Right cardiac atrium (tissue), 5 donors: ENCODE measurements at regions not wholly inside any gene's neighbourhood (a gene's known extent, or its start where the extent isn't known, plus 50 kb on each side); places are given as distances from the start of the nearest gene placed in this dataset.

Source experiments
- ATAC-seq, 2 donors: fragments of 200-7000 bp; cut with Tn5 transposase; one replicate each; pipeline versions ENCODE4 v1.8.0 to v1.9.1; 2020; ENCODE audit warnings: moderate library complexity in 2 of 2, mild to moderate bottlenecking in 1 of 2
- DNase-seq, 3 donors: peaks; one replicate each; pipeline ENCODE4 v3.0.0-alpha.2; 2020
- H3K27ac ChIP-seq: one replicate; pipeline ENCODE4 v1.5.1; 2013; ENCODE audit warnings: mild to moderate bottlenecking, low read length, control low read depth, moderate library complexity
- H3K27me3 ChIP-seq: one replicate; pipeline ENCODE4 v1.6.1; 2013; ENCODE audit not compliant: control insufficient read depth, insufficient read depth
- H3K4me1 ChIP-seq: one replicate; pipeline ENCODE4 v1.6.1; 2013; ENCODE audit warnings: low read length; ENCODE audit not compliant: control insufficient read depth, insufficient read depth
- H3K4me3 ChIP-seq: one replicate; pipeline ENCODE4 v1.5.1; 2013; ENCODE audit warnings: low read length, control low read depth
- H3K9me3 ChIP-seq: one replicate; pipeline ENCODE4 v1.6.1; 2013; ENCODE audit warnings: low read length; ENCODE audit not compliant: control insufficient read depth
- WGBS: extraction: QIAGEN DNeasy Blood & Tissue Kit; methylation state at CpG from one replicate; pipeline ENCODE4 v1.1.7; 2013; 5-methylcytosine and 5-hydroxymethylcytosine counted together
- intact Hi-C, 4 donors: fragments of 100-400 bp; cut with DNase I; formaldehyde crosslinking; loops; one replicate each; pipeline versions ENCODE4 v1.11.0 to v1.14.0; 2022 to 2023
- donor health status: healthy with polysubstance abuse.
- donor health status: DM: no; HTN: yes; CAD: no.
- donor health status: DM: no; HTN: no; CAD: no.
- donor health status: DM: no; HTN: yes; CAD: no; lungs with severe emphysema.
- donor health status: DM: yes; HTN: yes; CAD: no.

DNA sequence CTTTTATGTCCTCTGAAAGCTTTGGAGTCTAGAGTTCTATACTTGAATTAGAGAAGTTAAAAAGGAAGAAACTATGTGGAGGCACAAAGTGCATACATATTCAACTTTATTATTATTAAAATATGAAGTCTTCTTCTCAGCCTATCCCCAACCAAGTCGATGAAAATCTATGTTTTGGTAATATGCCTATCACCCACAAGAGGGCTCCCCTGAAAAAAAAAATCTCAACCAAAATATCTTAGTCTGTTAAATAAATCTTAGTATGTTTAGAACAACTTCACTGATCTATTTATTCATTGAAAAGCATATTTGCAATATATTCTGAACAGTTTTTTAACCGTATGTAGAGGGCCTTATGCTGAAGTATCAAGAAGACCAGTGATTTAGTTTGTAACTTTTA lies 804.5 kb downstream of the TDRD15 start:
- H3K27ac ChIP-seq = no peak overlapping the region
- ATAC-seq (no peak), DNase-seq (no peak)
- no peaks in the 10 kb centered on the region for H3K27me3 ChIP-seq
- no peaks in the 10 kb centered on the region for H3K9me3 ChIP-seq
- no peak overlapping the region for H3K4me3 ChIP-seq
- intact Hi-C loops = no loop called here
- 74% methylated on average over 2 of the region's 2 CpGs for WGBS
- H3K4me1 ChIP-seq = no peaks in the 10 kb centered on the region

- ATAC-seq = no peak
These were observed 806.5 kb downstream of the TDRD15 start for GRCh38 chr2:21930226-21930625.

DNA sequence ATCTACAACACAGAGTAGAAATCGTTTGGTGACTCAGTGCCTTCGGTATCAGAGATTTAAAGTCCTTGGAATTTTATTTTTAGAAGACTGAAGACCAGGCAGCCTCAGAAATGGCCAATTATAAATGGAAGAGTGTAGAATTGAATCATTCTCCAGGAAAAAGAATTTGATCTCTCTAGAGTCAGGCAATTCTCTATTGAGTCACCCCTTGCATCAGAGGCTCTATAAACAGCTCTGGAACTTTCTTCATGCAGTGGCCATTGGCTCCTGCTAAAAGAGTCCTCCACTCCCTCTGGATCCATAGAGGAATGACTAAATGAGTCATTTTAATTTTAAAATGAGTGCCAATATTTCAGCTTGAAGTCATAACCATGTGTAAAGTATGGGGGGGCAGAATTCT lies 816.2 kb downstream of the TDRD15 start:
- intact Hi-C loops = no loop called here
- no peak overlapping the region for H3K4me3 ChIP-seq
- H3K27me3 ChIP-seq = no peaks in the 10 kb centered on the region
- no peak for ATAC-seq
- H3K27ac ChIP-seq = no peak overlapping the region
- no peak for DNase-seq
- WGBS = 56% methylated on average over 2 of the region's 2 CpGs
- no peaks in the 10 kb centered on the region for H3K4me1 ChIP-seq
- H3K9me3 ChIP-seq = no peaks in the 10 kb centered on the region

More at GRCh38 chr2:21930226-21930625, 806.5 kb downstream of the TDRD15 start:
- no peaks in the 10 kb centered on the region for H3K27me3 ChIP-seq
- no peak overlapping the region for H3K4me3 ChIP-seq
- H3K9me3 ChIP-seq = no peaks in the 10 kb centered on the region
- peak in 1 of 3 donors; percentile 25 for DNase-seq
- intact Hi-C loops = no loop called here
- no peak overlapping the region for H3K27ac ChIP-seq
- H3K4me1 ChIP-seq = no peaks in the 10 kb centered on the region
- 52% methylated on average over 2 of the region's 2 CpGs for WGBS

DNA sequence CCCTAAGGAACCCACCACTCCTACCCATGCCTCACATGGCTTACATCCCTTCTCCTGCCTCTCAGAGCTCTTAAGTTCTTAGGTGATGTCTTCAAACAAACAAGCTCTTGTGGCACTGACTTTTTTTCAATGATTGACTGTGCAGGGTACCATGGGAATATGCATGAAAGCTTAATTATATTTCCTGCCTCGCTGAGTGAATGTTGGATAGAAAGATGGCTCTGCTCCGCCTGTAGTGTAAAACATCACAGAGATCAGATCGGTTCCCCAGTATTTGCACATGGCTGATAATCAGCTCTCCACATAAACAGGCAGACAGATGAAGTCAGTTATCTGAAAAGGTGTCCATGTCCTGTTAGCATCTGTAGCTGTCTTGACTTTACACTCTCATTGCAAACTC lies 820.8 kb downstream of the TDRD15 start:
- no peak for DNase-seq
- ATAC-seq = no peak
- no peak overlapping the region for H3K4me3 ChIP-seq
- H3K4me1 ChIP-seq = no peaks in the 10 kb centered on the region
- H3K9me3 ChIP-seq = no peaks in the 10 kb centered on the region
- intact Hi-C loops = no loop called here
- no peaks in the 10 kb centered on the region for H3K27me3 ChIP-seq
- WGBS = 73% methylated on average over 3 of the region's 3 CpGs
- no peak overlapping the region for H3K27ac ChIP-seq

DNA sequence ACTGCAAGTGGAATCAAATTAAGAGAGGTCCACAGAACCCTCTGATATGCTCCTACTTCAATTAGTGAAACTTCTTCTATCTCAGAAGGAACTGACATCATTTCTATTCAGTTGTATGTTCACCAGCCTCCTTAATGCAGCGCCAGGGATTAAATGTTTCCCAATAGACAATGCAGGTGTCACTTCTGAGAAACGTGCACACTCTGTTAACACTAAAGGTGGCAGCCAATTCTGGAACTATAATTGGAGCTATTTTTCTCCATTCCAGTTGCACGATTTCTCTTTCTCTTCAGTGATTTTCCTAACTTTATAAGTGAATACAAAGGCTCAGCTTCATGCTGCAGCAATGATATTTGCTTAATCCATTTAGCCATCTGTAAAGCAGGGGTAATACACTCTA lies 821.9 kb downstream of the TDRD15 start:
- ATAC-seq (no peak), DNase-seq (no peak)
- no peaks in the 10 kb centered on the region for H3K9me3 ChIP-seq
- intact Hi-C loops = no loop called here
- no peak overlapping the region for H3K4me3 ChIP-seq
- no peaks in the 10 kb centered on the region for H3K27me3 ChIP-seq
- H3K27ac ChIP-seq = no peak overlapping the region
- H3K4me1 ChIP-seq = no peaks in the 10 kb centered on the region
- 62% methylated on average over 3 of the region's 3 CpGs for WGBS

DNA sequence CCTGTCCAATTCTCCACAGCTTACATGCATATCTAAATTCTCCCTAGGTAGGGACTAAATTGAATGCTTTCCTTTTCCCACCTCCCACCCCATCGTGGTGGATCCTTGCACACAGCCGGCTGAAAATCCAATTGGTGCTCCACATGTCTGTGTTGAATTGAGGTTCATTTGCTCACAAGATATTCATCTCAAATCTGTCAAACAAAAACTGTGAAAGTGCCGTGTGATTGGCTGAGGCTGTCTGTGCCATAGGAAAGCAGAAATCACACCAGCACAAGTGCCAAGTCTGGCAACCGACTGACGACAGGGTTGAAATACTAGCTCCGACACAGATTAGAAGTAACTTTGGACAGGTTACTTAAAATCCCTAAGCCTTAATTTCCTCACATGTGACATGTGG lies 823.3 kb downstream of the TDRD15 start:
- intact Hi-C loops = no loop called here
- H3K27ac ChIP-seq = no peak overlapping the region

GRCh38 chr2:21966139-21966538 lies 842.4 kb downstream of the TDRD15 start:
- WGBS = 51% methylated on average over 5 of the region's 5 CpGs
- intact Hi-C loops = no loop called here
- no peaks in the 10 kb centered on the region for H3K9me3 ChIP-seq
- no peaks in the 10 kb centered on the region for H3K4me1 ChIP-seq
- ATAC-seq = no peak
- no peak overlapping the region for H3K27ac ChIP-seq
- DNase-seq = no peak
- no peaks in the 10 kb centered on the region for H3K27me3 ChIP-seq
- no peak overlapping the region for H3K4me3 ChIP-seq

More for the DNA sequence above, 823.3 kb downstream of the TDRD15 start:
- DNase-seq (no peak), ATAC-seq (no peak)
- 60% methylated on average over 6 of the region's 6 CpGs for WGBS
- Histone ChIP-seq H3K9me3 (no peaks in the 10 kb centered on the region), H3K4me1 (no peaks in the 10 kb centered on the region), H3K4me3 (no peak overlapping the region), H3K27me3 (no peaks in the 10 kb centered on the region)

GRCh38 chr2:21970971-21971370 lies 847.2 kb downstream of the TDRD15 start:
- Histone ChIP-seq H3K27me3 (no peaks in the 10 kb centered on the region), H3K27ac (no peak overlapping the region), H3K4me3 (no peak overlapping the region), H3K9me3 (no peaks in the 10 kb centered on the region), H3K4me1 (no peaks in the 10 kb centered on the region)
- ATAC-seq = no peak
- no peak for DNase-seq
- intact Hi-C loops = no loop called here
- 47% methylated on average over 2 of the region's 2 CpGs for WGBS

- ATAC-seq = no peak
- DNase-seq = no peak
- H3K4me1 ChIP-seq = no peaks in the 10 kb centered on the region
- H3K27ac ChIP-seq = no peak overlapping the region
- H3K9me3 ChIP-seq = no peaks in the 10 kb centered on the region
- intact Hi-C loops = no loop called here
- WGBS = 51% methylated on average over 4 of the region's 4 CpGs
- no peak overlapping the region for H3K4me3 ChIP-seq
- H3K27me3 ChIP-seq = no peaks in the 10 kb centered on the region
These were observed 848.8 kb downstream of the TDRD15 start for GRCh38 chr2:21972586-21972985.

DNA sequence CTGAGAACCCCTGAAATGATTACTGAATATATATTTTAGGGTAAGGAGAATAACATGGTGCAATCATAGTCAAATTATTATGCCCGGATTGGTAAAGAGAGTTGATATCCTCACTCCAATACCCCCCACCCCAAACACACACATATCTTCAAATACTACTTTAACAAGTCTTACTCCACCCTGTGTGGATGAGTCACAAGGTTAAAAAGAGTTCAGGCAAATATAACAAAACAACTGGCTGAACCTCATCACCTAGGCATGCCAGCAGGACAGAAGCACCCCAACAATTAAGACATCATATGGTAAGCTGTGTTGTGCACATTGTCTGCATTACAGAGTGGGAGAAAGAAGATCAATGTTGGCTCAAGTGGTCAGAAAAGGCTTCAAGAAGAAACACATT lies 857.4 kb downstream of the TDRD15 start:
- DNase-seq (no peak), ATAC-seq (no peak)
- no peaks in the 10 kb centered on the region for H3K9me3 ChIP-seq
- no peaks in the 10 kb centered on the region for H3K27me3 ChIP-seq
- WGBS = 89% methylated on average over 1 of the region's 1 CpG
- H3K4me1 ChIP-seq = no peaks in the 10 kb centered on the region
- intact Hi-C loops = no loop called here
- H3K4me3 ChIP-seq = no peak overlapping the region
- no peak overlapping the region for H3K27ac ChIP-seq

DNA sequence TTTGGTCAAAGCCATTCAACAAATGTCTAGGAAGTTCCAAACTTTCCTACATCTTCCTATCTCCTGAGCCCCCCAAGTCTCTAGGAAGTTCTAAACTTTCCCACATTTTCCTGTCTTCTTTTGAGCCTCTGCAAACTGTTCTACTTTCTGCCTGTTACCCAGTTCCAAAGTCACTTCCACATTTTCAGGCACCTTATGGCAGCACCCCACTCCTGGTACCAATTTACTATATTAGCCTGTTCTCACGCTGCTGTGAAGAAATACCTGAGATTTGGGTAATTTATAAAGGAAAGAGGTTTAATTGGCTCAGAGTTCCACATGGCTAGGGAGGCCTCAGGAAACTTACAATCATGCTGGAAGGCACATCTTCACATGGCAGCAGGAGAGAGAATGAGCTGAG lies 869.2 kb downstream of the TDRD15 start:
- ATAC-seq = no peak
- no peaks in the 10 kb centered on the region for H3K9me3 ChIP-seq
- intact Hi-C loops = no loop called here
- WGBS = 89% methylated on average over 1 of the region's 1 CpG
- no peaks in the 10 kb centered on the region for H3K4me1 ChIP-seq
- H3K27ac ChIP-seq = no peak overlapping the region
- no peaks in the 10 kb centered on the region for H3K27me3 ChIP-seq
- DNase-seq = no peak
- H3K4me3 ChIP-seq = no peak overlapping the region

- Histone ChIP-seq H3K9me3 (no peaks in the 10 kb centered on the region), H3K4me3 (no peak overlapping the region), H3K27ac (no peak overlapping the region), H3K4me1 (no peaks in the 10 kb centered on the region), H3K27me3 (no peaks in the 10 kb centered on the region)
- WGBS = 66% methylated on average over 5 of the region's 5 CpGs
- intact Hi-C loops = no loop called here
- no peak for ATAC-seq
- no peak for DNase-seq
These were observed 872.6 kb downstream of the TDRD15 start for GRCh38 chr2:21996339-21996738.
